ENCODE measurements at regions not wholly inside any gene's neighbourhood (a gene's known extent, or its start where the extent isn't known, plus 50 kb on each side); places are given as distances from the start of the nearest gene placed in this dataset.

GRCh38 chr2:220441404-220441803 is 814.0 kb downstream of the SLC4A3 start:
- 93 to 94% methylated on average over 3 of the region's 3 CpGs for WGBS, 2 donors
- no peak overlapping the region for H3K27ac ChIP-seq
- H3K4me3 ChIP-seq (replicated peaks in 1 of 3): no peak overlapping the region
- TF ChIP-seq POLR2A (IDR thresholded peaks at IDR 0.05) (no peak), CTCF (IDR thresholded peaks at IDR 0.05) (no peak)
- intact Hi-C loops (cut with DNase I): no loop called here
- H3K4me1 ChIP-seq: no peaks in the 10 kb centered on the region
- H3K9me3 ChIP-seq: no peaks in the 10 kb centered on the region
- no peaks in the 10 kb centered on the region for H3K27me3 ChIP-seq
- no peaks in the 10 kb centered on the region for H3K36me3 ChIP-seq
- DNase-seq: no peak

- no peaks in the 10 kb centered on the region for H3K4me1 ChIP-seq
- intact Hi-C loops (cut with DNase I): no loop called here
Measured at GRCh38 chr2:220442012-220442411, 814.6 kb downstream of the SLC4A3 start.

GRCh38 chr2:220445429-220446105 is 818.1 kb downstream of the SLC4A3 start:
- Histone ChIP-seq H3K36me3 (no peaks in the 10 kb centered on the region), H3K4me3 (replicated peaks in 1 of 3) (no peak overlapping the region), H3K27ac (no peak overlapping the region), H3K9me3 (no peaks in the 10 kb centered on the region), H3K27me3 (no peaks in the 10 kb centered on the region), H3K4me1 (no peaks in the 10 kb centered on the region)
- DNase-seq: no peak
- TF ChIP-seq CTCF (IDR thresholded peaks at IDR 0.05): no peak
- no peak for TF ChIP-seq POLR2A (IDR thresholded peaks at IDR 0.05)
- WGBS, 2 donors: 84 to 96% methylated on average over 2 of the region's 2 CpGs
- intact Hi-C loops (cut with DNase I): no loop called here

More at GRCh38 chr2:220442012-220442411, 814.6 kb downstream of the SLC4A3 start:
- WGBS, 2 donors: 82 to 84% methylated on average over 3 of the region's 3 CpGs
- H3K36me3 ChIP-seq: no peaks in the 10 kb centered on the region
- no peaks in the 10 kb centered on the region for H3K27me3 ChIP-seq
- TF ChIP-seq POLR2A (IDR thresholded peaks at IDR 0.05) (no peak), CTCF (IDR thresholded peaks at IDR 0.05) (no peak)
- H3K9me3 ChIP-seq: no peaks in the 10 kb centered on the region
- DNase-seq: no peak
- no peak overlapping the region for H3K27ac ChIP-seq
- H3K4me3 ChIP-seq (replicated peaks in 1 of 3): no peak overlapping the region

- no peak for TF ChIP-seq POLR2A (IDR thresholded peaks at IDR 0.05)
- no peak for TF ChIP-seq CTCF (IDR thresholded peaks at IDR 0.05)
- Histone ChIP-seq H3K36me3 (no peaks in the 10 kb centered on the region), H3K27ac (no peak overlapping the region), H3K9me3 (no peaks in the 10 kb centered on the region), H3K27me3 (no peaks in the 10 kb centered on the region), H3K4me1 (no peaks in the 10 kb centered on the region), H3K4me3 (replicated peaks in 1 of 3) (no peak overlapping the region)
- DNase-seq: no peak
- intact Hi-C loops (cut with DNase I): no loop called here
- WGBS, 2 donors: 85 to 94% methylated on average over 8 of the region's 8 CpGs
Measured at GRCh38 chr2:220446106-220446712, 818.8 kb downstream of the SLC4A3 start.

GRCh38 chr2:220450846-220451245 is 823.4 kb downstream of the SLC4A3 start:
- Histone ChIP-seq H3K4me1 (no peaks in the 10 kb centered on the region), H3K4me3 (replicated peaks in 1 of 3) (no peak overlapping the region), H3K27me3 (no peaks in the 10 kb centered on the region), H3K36me3 (no peaks in the 10 kb centered on the region), H3K9me3 (no peaks in the 10 kb centered on the region), H3K27ac (no peak overlapping the region)
- no peak for TF ChIP-seq POLR2A (IDR thresholded peaks at IDR 0.05)
- TF ChIP-seq CTCF (IDR thresholded peaks at IDR 0.05): no peak
- no peak for DNase-seq
- intact Hi-C loops (cut with DNase I): no loop called here
- WGBS, 2 donors: 69 to 88% methylated on average over 2 of the region's 2 CpGs

Data from thyroid gland (tissue), 4 donors.